NOMO-1 treated with DMSO at 0.1 percent for 48 hours (cell line): ENCODE measurements at regions not wholly inside any gene's neighbourhood (a gene's known extent, or its start where the extent isn't known, plus 50 kb on each side); places are given as distances from the start of the nearest gene placed in this dataset.

ENCODE experiments used
- DNase-seq: peaks from one replicate; lab custom pipeline; 2025; ENCODE audit not compliant: unreplicated experiment; lab: John Stamatoyannopoulos, UW

- DNase-seq = no peak
These were observed 60.0 kb upstream of the NMNAT3 start for GRCh38 chr3:139737682-139738361.

- no peak for DNase-seq
These were observed 57.4 kb upstream of the NMNAT3 start for GRCh38 chr3:139735191-139735590.

- no peak for DNase-seq
These were observed 55.0 kb upstream of the NMNAT3 start for GRCh38 chr3:139732729-139733128.

- no peak for DNase-seq
These were observed 51.5 kb upstream of the NMNAT3 start for GRCh38 chr3:139729300-139729699.

- no peak for DNase-seq
These were observed 50.6 kb upstream of the NMNAT3 start for GRCh38 chr3:139728414-139728813.
